Endothelial cell of umbilical vein (primary cell): ENCODE measurements at regions not wholly inside any gene's neighbourhood (a gene's known extent, or its start where the extent isn't known, plus 50 kb on each side); places are given as distances from the start of the nearest gene placed in this dataset.

Experiments used
- BruUV-seq: library from RNA; stranded (reverse); fragments of 400-500 nt; replicated peaks from 2 replicates; lab custom pipeline; 2021; lab: Mats Ljungman, UMichigan
- CTCF ChIA-PET: fragments of 300-600, 350-600 bp; sonication (Branson Sonifier 250); formaldehyde crosslinking; loops from one replicate; lab custom pipeline; 2021; ENCODE audit warnings: antibody characterized with exemption, inconsistent platforms; lab: Charles Lee
- POLR2A ChIA-PET: fragments of 300-600, 350-600 bp; sonication (Branson Sonifier 250); formaldehyde crosslinking; loops from one replicate; lab custom pipeline; 2021; ENCODE audit warnings: antibody characterized with exemption, inconsistent platforms; lab: Charles Lee
- DNase-seq: peaks from one replicate; pipeline ENCODE4 v3.0.0-alpha.2; 2011; ENCODE audit warnings: low read depth, low spot score
- FAIRE-seq: peaks from 2 replicates; lab custom pipeline; 2011; peaks lifted over from hg19 to GRCh38; lab: Jason Lieb, UNC
- H2AFZ ChIP-seq: 2 replicates; pipeline ENCODE4 v1.6.0; 2012; ENCODE audit warnings: low read depth, low read length, control low read depth, inconsistent platforms
- H3K27ac ChIP-seq: 2 replicates; pipeline ENCODE4 v1.5.1; 2011; ENCODE audit warnings: low read depth, mild to moderate bottlenecking, control low read depth, low read length, moderate library complexity; ENCODE audit not compliant: insufficient read depth
- H3K27me3 ChIP-seq, 2 experiments: 2 replicates each; pipeline versions ENCODE4 v1.6.0 to v1.6.1; 2011; ENCODE audit warnings: low read length in 2 of 2, mixed read lengths in 1 of 2; ENCODE audit not compliant: control insufficient read depth in 2 of 2, insufficient read depth in 2 of 2
- H3K36me3 ChIP-seq, 2 experiments: 2 replicates in 1 of 2; 3 replicates in 1 of 2; pipeline ENCODE4 v1.5.1; 2011; ENCODE audit warnings: low read length in 2 of 2, mild to moderate bottlenecking in 1 of 2, moderate library complexity in 1 of 2; ENCODE audit not compliant: control insufficient read depth in 2 of 2, insufficient read depth in 2 of 2; ENCODE audit errors: extremely low read depth in 1 of 2
- H3K4me1 ChIP-seq: 3 replicates; pipeline ENCODE4 v1.5.1; 2011; ENCODE audit warnings: mild to moderate bottlenecking, low read length; ENCODE audit not compliant: control insufficient read depth, insufficient read depth; ENCODE audit errors: extremely low read depth
- H3K4me2 ChIP-seq: 2 replicates; pipeline ENCODE4 v1.6.1; 2011; ENCODE audit warnings: low read length, control low read depth, mixed read lengths; ENCODE audit not compliant: insufficient read depth
- H3K4me3 ChIP-seq, 3 experiments: fragments of 200-600 bp in 1 of 3; sonication (generic), shearing (Covaris generic) in 1 of 3; replicated peaks in 1 of 3; 2 replicates each; pipeline ENCODE4 v1.5.1; 2011 to 2016; ENCODE audit warnings: control low read depth in 3 of 3, low read length in 3 of 3, mild to moderate bottlenecking in 2 of 3, inconsistent platforms in 1 of 3, low read depth in 1 of 3, moderate library complexity in 1 of 3; ENCODE audit not compliant: insufficient read depth in 1 of 3
- H3K79me2 ChIP-seq: 2 replicates; pipeline ENCODE4 v1.6.0; 2012; ENCODE audit warnings: low read length, inconsistent platforms; ENCODE audit not compliant: control insufficient read depth, insufficient read depth
- H3K9ac ChIP-seq: replicated peaks from 2 replicates; pipeline ENCODE3; 2011; ENCODE audit warnings: low read length, control low read depth; ENCODE audit not compliant: insufficient read depth; ENCODE audit errors: extremely low read depth
- H3K9me1 ChIP-seq: replicated peaks from 3 replicates; pipeline ENCODE4 v1.6.0; 2011; ENCODE audit warnings: mild to moderate bottlenecking, low read length; ENCODE audit not compliant: control insufficient read depth, insufficient read depth; ENCODE audit errors: extremely low read depth
- H3K9me3 ChIP-seq: replicated peaks from 2 replicates; pipeline ENCODE4 v1.5.1; 2012; ENCODE audit warnings: low read length, inconsistent platforms; ENCODE audit not compliant: control insufficient read depth, insufficient read depth
- H4K20me1 ChIP-seq: replicated peaks from 2 replicates; pipeline ENCODE3; 2011; ENCODE audit warnings: mild to moderate bottlenecking, low read length; ENCODE audit not compliant: control insufficient read depth, insufficient read depth; ENCODE audit errors: extremely low read depth
- EZH2 ChIP-seq: IDR thresholded peaks from 2 replicates; pipeline ENCODE4 v1.6.1; 2012; ENCODE audit warnings: borderline replicate concordance, low read depth, mild to moderate bottlenecking, moderate library complexity, low read length, inconsistent platforms; ENCODE audit not compliant: severe bottlenecking
- FOS ChIP-seq: IDR thresholded peaks from 2 replicates; pipeline ENCODE4 v1.6.1; 2011; ENCODE audit warnings: mild to moderate bottlenecking, low read length, moderate library complexity, borderline replicate concordance; ENCODE audit not compliant: insufficient read depth
- GATA2 ChIP-seq: IDR thresholded peaks from 2 replicates; pipeline ENCODE4 v1.7.0; 2011; ENCODE audit warnings: low read depth, mild to moderate bottlenecking, moderate library complexity, mixed read lengths, low read length; ENCODE audit not compliant: insufficient read length, insufficient read depth
- JUN ChIP-seq: IDR thresholded peaks from 2 replicates; pipeline ENCODE4 v1.6.1; 2011; ENCODE audit warnings: borderline replicate concordance, low read depth; ENCODE audit not compliant: insufficient read length, insufficient read depth
- MAX ChIP-seq: IDR thresholded peaks from 2 replicates; pipeline ENCODE4 v1.6.1; 2011; ENCODE audit not compliant: insufficient read depth, insufficient read length
- MYC ChIP-seq: IDR thresholded peaks from one replicate; pipeline ENCODE4 v1.6.1; 2011; ENCODE audit warnings: mild to moderate bottlenecking, low read depth, low read length
- POLR2A ChIP-seq: IDR thresholded peaks from 2 replicates; pipeline ENCODE4 v1.6.1; 2012; ENCODE audit warnings: low read depth, mild to moderate bottlenecking, control low read depth, low read length
- POLR2AphosphoS5 ChIP-seq: IDR thresholded peaks from 2 replicates; pipeline ENCODE4 v1.6.1; 2012; ENCODE audit warnings: low read depth, mild to moderate bottlenecking, control low read depth, low read length, moderate library complexity; ENCODE audit not compliant: insufficient read depth
- dilution Hi-C: fragments of 300-500 bp; cut with MboI; formaldehyde crosslinking; loops from one replicate; pipeline ENCODE4 v1.15.0; 2019; ENCODE audit warnings: low sequenced_read_pairs; ENCODE audit not compliant: extremely low pct_ligation_motif_present
- intact Hi-C: fragments of 100-400 bp; cut with micrococcal nuclease; formaldehyde crosslinking; loops from one replicate; pipeline ENCODE4 v1.10.0; 2022
- TF ChIP-seq, protein P1 (sequence below), 2 donors: IDR thresholded peaks; 1 replicate in 1 of 2; 2 replicates in 1 of 2; pipeline ENCODE4 v1.5.1; 2011; ENCODE audit warnings: low read length in 2 of 2, mild to moderate bottlenecking in 2 of 2, moderate library complexity in 2 of 2, control low read depth in 1 of 2, inconsistent platforms in 1 of 2, low read depth in 1 of 2; ENCODE audit not compliant: insufficient read depth in 1 of 2; ENCODE audit errors: extremely low read depth in 1 of 2

GRCh38 chr20:48478370-48478769 lies 349.4 kb downstream of the PREX1 start:
- dilution Hi-C loops: no loop called here
- CTCF ChIA-PET: interaction anchor here (1.8 kb wide), 1 partner anchor 142 kb away, joined by 4 read pairs; no protein-coding TSS in a partner anchor
- POLR2A ChIA-PET: no interaction called here
- no peak overlapping the region for H3K4me2 ChIP-seq
- no peak overlapping the region for H2AFZ ChIP-seq
- H3K79me2 ChIP-seq: no peaks in the 10 kb centered on the region
- intact Hi-C loops: no loop called here
- no peaks in the 10 kb centered on the region for H3K4me1 ChIP-seq
- FAIRE-seq: no peak
- H3K4me3 ChIP-seq: no peak overlapping the region
- no peaks in the 10 kb centered on the region for H3K9me3 ChIP-seq
- H3K9me1 ChIP-seq: no peaks in the 10 kb centered on the region
- no peaks in the 10 kb centered on the region for H4K20me1 ChIP-seq
- TF ChIP-seq GATA2 (no peak), MYC (no peak), FOS (no peak), POLR2AphosphoS5 (no peak), EZH2 (no peak), JUN (no peak), POLR2A (no peak), MAX (no peak)
- TF ChIP-seq, protein P1, sequence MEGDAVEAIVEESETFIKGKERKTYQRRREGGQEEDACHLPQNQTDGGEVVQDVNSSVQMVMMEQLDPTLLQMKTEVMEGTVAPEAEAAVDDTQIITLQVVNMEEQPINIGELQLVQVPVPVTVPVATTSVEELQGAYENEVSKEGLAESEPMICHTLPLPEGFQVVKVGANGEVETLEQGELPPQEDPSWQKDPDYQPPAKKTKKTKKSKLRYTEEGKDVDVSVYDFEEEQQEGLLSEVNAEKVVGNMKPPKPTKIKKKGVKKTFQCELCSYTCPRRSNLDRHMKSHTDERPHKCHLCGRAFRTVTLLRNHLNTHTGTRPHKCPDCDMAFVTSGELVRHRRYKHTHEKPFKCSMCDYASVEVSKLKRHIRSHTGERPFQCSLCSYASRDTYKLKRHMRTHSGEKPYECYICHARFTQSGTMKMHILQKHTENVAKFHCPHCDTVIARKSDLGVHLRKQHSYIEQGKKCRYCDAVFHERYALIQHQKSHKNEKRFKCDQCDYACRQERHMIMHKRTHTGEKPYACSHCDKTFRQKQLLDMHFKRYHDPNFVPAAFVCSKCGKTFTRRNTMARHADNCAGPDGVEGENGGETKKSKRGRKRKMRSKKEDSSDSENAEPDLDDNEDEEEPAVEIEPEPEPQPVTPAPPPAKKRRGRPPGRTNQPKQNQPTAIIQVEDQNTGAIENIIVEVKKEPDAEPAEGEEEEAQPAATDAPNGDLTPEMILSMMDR (IDR thresholded peaks at IDR 0.05; ENCODE audit: extremely low read depth in 1 of 2, insufficient read depth in 1 of 2, low read depth in 1 of 2, low read length in 2 of 2): no peak
- no peak for DNase-seq
- no TSS peak for BruUV-seq
- H3K27ac ChIP-seq: no peak overlapping the region
- H3K9ac ChIP-seq: no peak overlapping the region
- H3K27me3 ChIP-seq: no peaks in the 10 kb centered on the region
- H3K36me3 ChIP-seq: no peaks in the 10 kb centered on the region
